GM21360 (cell line): ENCODE measurements at regions not wholly inside any gene's neighbourhood (a gene's known extent, or its start where the extent isn't known, plus 50 kb on each side); places are given as distances from the start of the nearest gene placed in this dataset.

ENCODE experiments used
- ATAC-seq: cut with Tn5 transposase; IDR thresholded peaks from one replicate; pipeline ENCODE4 v1.9.1; 2021; ENCODE audit warnings: mild to moderate bottlenecking, moderate library complexity; ENCODE audit not compliant: unreplicated experiment

DNA sequence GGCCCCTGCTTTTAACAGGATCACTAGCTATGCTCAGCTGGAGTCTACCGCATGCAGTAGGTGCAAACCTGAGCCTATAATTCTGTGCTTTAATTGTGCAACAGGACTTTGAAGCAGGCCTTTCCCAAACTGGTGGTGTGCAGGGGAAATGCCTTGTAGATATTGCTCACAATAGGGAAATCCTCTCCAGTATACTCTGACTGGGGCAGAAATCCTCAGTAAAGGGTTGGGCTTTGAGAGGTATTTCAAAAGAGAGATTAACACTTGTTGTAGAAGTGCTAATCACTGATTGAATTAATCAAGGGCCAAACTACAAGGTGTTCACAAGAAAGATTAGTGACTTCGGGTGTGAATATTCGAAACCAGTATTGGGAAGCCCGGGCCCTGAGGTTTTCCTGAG, 58.5 kb upstream of the EXOC6 start:
- no peak for ATAC-seq

DNA sequence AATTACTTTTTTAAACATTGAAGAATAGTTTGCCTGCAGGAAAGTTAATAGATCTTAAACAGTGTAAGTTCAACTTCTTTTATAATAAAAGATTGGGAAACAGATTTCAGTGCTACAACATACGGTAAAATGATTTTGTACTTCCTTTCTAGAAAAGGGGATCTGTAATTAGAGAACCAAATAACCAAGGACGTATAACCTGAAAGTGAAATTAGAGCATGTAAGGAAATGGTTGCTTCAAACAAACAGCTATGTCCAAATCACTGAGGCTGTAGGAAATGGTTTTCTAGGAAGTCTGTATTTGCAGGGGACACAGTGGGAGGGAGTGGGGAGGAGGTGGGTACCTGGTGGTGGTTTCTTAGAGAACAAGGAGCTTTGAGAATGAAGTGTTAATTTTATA, 57.9 kb upstream of the EXOC6 start:
- no peak for ATAC-seq

DNA sequence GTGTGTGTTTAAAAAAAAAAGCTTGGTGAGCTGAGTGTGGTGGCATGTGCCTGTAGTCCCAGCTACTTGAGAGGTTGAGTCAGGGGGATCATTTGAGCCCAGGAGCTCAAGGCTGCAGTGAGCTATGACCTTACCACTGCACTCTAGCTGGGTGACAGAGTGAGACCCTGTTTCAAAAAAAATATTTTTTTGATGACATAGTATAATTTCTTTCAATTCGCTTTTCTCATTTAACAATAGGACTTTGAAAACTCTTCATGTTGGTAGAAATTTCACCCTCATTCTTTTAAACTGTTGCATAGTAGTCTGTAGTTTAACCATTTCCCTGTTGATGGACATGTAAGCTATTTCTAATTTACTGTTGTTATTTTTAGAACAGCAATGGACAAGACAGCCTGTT, 55.7 kb upstream of the EXOC6 start:
- ATAC-seq: no peak
